ENCODE measurements at regions not wholly inside any gene's neighbourhood (a gene's known extent, or its start where the extent isn't known, plus 50 kb on each side); places are given as distances from the start of the nearest gene placed in this dataset.

- TF ChIP-seq CTCF (tag by site-specific recombination; IDR thresholded peaks at IDR 0.05) (no peak), ELK4 (IDR thresholded peaks at IDR 0.05; ENCODE audit: borderline replicate concordance, low read depth, low read length) (no peak), TCF7L2 (IDR thresholded peaks at IDR 0.05; ENCODE audit: borderline replicate concordance, low read depth, low read length) (no peak), ZBTB1 (tag by site-specific recombination; IDR thresholded peaks at IDR 0.05) (no peak), ZNF19 (tag by site-specific recombination; IDR thresholded peaks at IDR 0.05; ENCODE audit: low read depth) (no peak), ZNF776 (tag by site-specific recombination; IDR thresholded peaks at IDR 0.05; ENCODE audit: borderline replicate concordance) (no peak), ATF2 (tag by site-specific recombination; IDR thresholded peaks at IDR 0.05; ENCODE audit: low read depth) (no peak), ZNF488 (tag by site-specific recombination; IDR thresholded peaks at IDR 0.05) (no peak)
Measured at GRCh38 chrX:69082753-69083150, 82.5 kb downstream of the PJA1 start.

All from HEK293 (cell line).